ENCODE measurements at regions not wholly inside any gene's neighbourhood (a gene's known extent, or its start where the extent isn't known, plus 50 kb on each side); places are given as distances from the start of the nearest gene placed in this dataset.

DNA sequence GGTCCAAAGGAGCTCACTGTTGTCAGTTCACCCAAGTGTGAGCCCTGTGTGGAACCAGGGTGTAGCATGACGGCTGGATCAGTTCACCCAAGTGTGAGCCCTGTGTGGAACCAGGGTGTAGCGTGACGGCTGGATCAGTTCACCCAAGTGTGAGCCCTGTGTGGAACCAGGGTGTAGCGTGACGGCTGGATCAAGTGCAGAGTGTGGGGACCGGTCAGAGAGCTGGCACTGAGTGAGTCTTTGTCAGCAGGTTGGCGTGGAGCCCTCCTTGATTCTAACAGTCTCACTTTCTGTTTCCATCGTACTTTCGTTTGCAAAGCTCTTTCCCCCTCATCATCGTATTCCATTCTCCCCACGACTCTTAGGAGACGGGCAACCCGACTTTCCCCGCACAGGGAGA lies 57.9 kb upstream of the DLG1 start:
- TF ChIP-seq, protein P1, sequence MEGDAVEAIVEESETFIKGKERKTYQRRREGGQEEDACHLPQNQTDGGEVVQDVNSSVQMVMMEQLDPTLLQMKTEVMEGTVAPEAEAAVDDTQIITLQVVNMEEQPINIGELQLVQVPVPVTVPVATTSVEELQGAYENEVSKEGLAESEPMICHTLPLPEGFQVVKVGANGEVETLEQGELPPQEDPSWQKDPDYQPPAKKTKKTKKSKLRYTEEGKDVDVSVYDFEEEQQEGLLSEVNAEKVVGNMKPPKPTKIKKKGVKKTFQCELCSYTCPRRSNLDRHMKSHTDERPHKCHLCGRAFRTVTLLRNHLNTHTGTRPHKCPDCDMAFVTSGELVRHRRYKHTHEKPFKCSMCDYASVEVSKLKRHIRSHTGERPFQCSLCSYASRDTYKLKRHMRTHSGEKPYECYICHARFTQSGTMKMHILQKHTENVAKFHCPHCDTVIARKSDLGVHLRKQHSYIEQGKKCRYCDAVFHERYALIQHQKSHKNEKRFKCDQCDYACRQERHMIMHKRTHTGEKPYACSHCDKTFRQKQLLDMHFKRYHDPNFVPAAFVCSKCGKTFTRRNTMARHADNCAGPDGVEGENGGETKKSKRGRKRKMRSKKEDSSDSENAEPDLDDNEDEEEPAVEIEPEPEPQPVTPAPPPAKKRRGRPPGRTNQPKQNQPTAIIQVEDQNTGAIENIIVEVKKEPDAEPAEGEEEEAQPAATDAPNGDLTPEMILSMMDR (conservative IDR thresholded peaks at IDR 0.05; ENCODE audit: low read length) = no peak
- no peak for TF ChIP-seq EZH2phosphoT487 (IDR thresholded peaks at IDR 0.05; ENCODE audit: borderline replicate concordance, low read depth, low read length)
